Astrocyte of the spinal cord (primary cell): ENCODE measurements at regions not wholly inside any gene's neighbourhood (a gene's known extent, or its start where the extent isn't known, plus 50 kb on each side); places are given as distances from the start of the nearest gene placed in this dataset.
A peak's percentile ranks its signal among the peaks of the same experiment; 100 is the strongest.
"Not testable (repeated sequence)": the region's sequence is repeated elsewhere in the genome, so short reads cannot be mapped to it uniquely, and the experiment has no call there.

Source experiments
- DNase-seq: peaks from one replicate; pipeline ENCODE4 v3.0.0; 2011; ENCODE audit warnings: low read depth, low spot score
- H3K4me3 ChIP-seq: 2 replicates; pipeline ENCODE4 v1.5.1; 2011; ENCODE audit warnings: low read depth, mild to moderate bottlenecking, low read length, moderate library complexity
- in situ Hi-C: cut with HindIII; loops from 2 replicates; pipeline ENCODE4 v1.10.0; 2017; ENCODE audit warnings: low sequenced_read_pairs
- TF ChIP-seq, protein P1 (sequence below): IDR thresholded peaks from 2 replicates; pipeline ENCODE4 v1.5.1; 2012; ENCODE audit warnings: low read depth, mild to moderate bottlenecking, low read length, inconsistent platforms

DNA sequence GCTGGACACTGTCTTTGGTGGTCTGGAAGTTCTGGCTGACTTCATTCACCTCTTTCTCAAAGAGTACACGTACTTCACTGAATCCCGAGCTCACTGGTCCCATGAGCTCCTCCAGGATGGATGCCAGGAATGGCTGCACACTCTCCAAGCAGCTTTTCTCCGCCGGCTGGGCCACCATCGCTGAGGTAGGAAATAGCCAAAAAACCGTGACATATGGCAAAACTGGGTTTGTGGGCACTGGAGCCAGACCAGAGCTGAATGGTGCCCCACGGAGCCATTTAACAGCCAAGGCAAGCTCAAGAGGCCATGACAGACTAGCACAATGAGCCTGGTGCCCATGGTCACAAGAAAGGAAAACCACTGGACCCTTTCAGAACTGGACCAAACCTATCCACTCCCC is 64.0 kb upstream of the EDEM3 start:
- H3K4me3 ChIP-seq: no peak overlapping the region
- TF ChIP-seq, protein P1, sequence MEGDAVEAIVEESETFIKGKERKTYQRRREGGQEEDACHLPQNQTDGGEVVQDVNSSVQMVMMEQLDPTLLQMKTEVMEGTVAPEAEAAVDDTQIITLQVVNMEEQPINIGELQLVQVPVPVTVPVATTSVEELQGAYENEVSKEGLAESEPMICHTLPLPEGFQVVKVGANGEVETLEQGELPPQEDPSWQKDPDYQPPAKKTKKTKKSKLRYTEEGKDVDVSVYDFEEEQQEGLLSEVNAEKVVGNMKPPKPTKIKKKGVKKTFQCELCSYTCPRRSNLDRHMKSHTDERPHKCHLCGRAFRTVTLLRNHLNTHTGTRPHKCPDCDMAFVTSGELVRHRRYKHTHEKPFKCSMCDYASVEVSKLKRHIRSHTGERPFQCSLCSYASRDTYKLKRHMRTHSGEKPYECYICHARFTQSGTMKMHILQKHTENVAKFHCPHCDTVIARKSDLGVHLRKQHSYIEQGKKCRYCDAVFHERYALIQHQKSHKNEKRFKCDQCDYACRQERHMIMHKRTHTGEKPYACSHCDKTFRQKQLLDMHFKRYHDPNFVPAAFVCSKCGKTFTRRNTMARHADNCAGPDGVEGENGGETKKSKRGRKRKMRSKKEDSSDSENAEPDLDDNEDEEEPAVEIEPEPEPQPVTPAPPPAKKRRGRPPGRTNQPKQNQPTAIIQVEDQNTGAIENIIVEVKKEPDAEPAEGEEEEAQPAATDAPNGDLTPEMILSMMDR: no peak
- in situ Hi-C loops: no loop called here
- no peak for DNase-seq

DNA sequence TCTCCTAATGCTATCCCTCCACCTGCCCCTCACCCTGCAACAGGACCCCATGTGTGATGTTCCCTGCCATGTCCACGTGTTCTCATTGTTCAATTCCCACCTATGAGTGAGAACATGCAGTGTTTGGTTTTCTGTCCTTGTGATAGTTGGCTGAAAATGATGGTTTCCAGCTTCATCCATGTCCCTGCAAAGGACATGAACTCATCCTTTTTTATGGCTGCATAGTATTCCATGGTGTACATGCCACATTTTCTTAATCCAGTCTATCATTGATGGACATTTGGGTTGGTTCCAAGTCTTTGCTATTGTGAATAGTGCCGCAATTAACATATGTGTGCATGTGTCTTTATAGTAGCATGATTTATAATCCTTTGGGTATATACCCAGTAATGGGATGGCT is 62.3 kb upstream of the EDEM3 start:
- DNase-seq, H3K4me3 ChIP-seq, in situ Hi-C loops: not testable (repeated sequence)

DNA sequence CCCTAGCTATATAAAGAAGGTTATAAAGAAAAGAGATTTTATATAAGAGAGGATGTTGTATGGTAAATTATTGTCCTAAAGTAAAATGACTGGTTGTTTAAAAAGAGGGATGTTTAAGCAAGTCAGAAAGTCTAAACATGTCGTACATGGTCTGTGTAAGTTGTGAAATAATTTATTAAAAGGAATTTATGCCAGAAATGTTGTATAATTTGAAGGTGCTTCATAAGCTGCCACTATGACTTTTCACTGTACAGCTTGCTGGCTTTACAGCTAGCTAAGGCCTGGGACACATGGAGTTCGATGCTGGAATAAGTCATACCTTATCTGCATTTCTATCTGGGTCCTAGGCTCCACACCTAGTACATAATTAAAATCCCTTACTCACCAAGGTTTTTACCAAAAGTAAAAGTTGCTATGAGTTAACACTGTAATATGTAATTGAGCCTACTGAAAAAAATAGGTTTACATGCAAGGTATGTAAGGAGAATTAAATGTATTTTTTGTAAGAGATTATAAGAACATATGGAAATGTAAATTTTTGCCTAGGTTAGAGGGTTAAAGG is 59.0 kb upstream of the EDEM3 start:
- TF ChIP-seq, protein P1: no peak
- in situ Hi-C loops: no loop called here
- DNase-seq: peak; percentile 12

DNA sequence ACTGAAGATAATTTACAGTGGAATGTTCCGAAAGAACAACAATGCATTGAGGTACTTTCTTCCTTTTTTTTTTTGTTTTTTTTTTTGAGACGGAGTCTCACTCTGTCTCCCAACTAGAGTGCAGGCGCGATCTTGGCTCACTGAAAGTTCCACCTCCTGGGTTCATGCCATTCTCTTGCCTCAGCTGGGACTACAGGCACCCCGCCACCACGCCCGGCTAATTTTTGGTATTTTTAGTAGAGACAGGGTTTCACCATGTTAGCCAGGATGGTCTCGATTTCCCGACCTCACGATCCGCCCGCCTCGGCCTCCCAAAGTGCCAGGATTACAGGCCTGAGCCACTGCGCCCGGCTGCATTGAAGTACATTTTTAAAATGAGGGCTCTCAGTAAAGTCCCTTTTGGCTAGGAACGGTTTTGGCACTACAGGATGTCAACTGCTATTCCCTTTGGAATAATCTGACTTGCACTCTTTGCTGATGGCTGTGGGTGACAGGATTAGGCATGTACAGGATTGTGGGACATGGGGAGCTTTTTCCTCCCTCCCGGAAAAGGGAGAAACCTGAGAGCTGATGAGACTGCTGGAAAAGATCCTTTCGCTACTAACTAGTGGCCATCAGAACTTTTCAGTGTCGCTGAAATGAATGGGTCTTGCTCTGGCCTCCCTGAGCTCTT is 56.9 kb upstream of the EDEM3 start:
- no peak for DNase-seq
- TF ChIP-seq, protein P1: no peak
- in situ Hi-C loops: no loop called here
- H3K4me3 ChIP-seq: no peak overlapping the region

More for the DNA sequence above, 59.0 kb upstream of the EDEM3 start:
- no peak overlapping the region for H3K4me3 ChIP-seq

GRCh38 chr1:184810735-184811343 is 56.2 kb upstream of the EDEM3 start:
- in situ Hi-C loops: no loop called here
- no peak overlapping the region for H3K4me3 ChIP-seq
- TF ChIP-seq, protein P1: no peak
- no peak for DNase-seq

GRCh38 chr1:184806296-184806721 is 51.7 kb upstream of the EDEM3 start:
- no peak overlapping the region for H3K4me3 ChIP-seq
- TF ChIP-seq, protein P1: no peak
- no peak for DNase-seq
- in situ Hi-C loops: no loop called here

DNA sequence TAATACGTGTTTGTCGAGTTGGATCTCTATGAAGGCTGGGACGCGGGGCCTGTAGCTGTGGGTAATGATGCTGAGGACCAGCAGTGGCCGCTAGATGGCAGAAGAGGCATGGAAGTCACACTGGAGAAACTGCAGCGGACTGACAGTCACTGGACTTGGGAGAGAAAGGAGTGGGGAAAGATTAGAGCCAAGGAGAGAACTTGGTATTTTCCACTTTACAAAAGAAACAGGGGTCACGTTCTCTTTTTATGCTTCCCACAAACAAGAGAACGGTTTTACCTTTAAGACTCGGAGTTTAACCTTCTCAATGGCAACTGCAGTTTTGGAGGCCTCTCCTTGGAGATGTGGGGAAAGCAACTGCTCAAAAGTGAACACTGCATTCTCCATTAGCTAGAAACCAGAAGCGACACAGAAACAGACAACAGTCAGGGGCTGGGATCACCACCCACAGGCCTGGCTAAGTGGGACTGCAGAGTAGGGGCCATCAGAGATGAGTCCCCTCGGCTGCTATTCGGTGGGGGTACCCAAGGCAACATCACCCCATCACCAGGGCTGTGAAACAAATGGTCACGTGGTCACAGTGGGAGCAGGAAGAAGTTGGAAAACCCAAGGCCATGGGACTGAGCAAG is 51.1 kb upstream of the EDEM3 start:
- TF ChIP-seq, protein P1: peak; percentile 90
- DNase-seq: peak; percentile 86
- no peak overlapping the region for H3K4me3 ChIP-seq
- in situ Hi-C loops: no loop called here
